ENCODE measurements at regions not wholly inside any gene's neighbourhood (a gene's known extent, or its start where the extent isn't known, plus 50 kb on each side); places are given as distances from the start of the nearest gene placed in this dataset.

GRCh38 chr10:121049923-121050322 is 198.8 kb downstream of the WDR11 start:
- DNase-seq (ENCODE audit: low read depth): no peak
- TF ChIP-seq CTCF (IDR thresholded peaks at IDR 0.05; ENCODE audit: control insufficient read depth, insufficient read depth, low read depth, low read length, missing control alignments): no peak
- no peak overlapping the region for H3K4me3 ChIP-seq (ENCODE audit: control insufficient read depth, low read depth, low read length)

GRCh38 chr10:121051171-121051570 is 200.0 kb downstream of the WDR11 start:
- DNase-seq (ENCODE audit: low read depth): no peak
- H3K4me3 ChIP-seq (ENCODE audit: control insufficient read depth, low read depth, low read length): no peak overlapping the region
- TF ChIP-seq CTCF (IDR thresholded peaks at IDR 0.05; ENCODE audit: control insufficient read depth, insufficient read depth, low read depth, low read length, missing control alignments): no peak

- H3K4me3 ChIP-seq (ENCODE audit: control insufficient read depth, low read depth, low read length): no peak overlapping the region
- TF ChIP-seq CTCF (IDR thresholded peaks at IDR 0.05; ENCODE audit: control insufficient read depth, insufficient read depth, low read depth, low read length, missing control alignments): no peak
- DNase-seq (ENCODE audit: low read depth): no peak
Measured at GRCh38 chr10:121051696-121052279, 200.6 kb downstream of the WDR11 start.

GRCh38 chr10:121053151-121053550 is 202.0 kb downstream of the WDR11 start:
- no peak for DNase-seq (ENCODE audit: low read depth)
- TF ChIP-seq CTCF (IDR thresholded peaks at IDR 0.05; ENCODE audit: control insufficient read depth, insufficient read depth, low read depth, low read length, missing control alignments): no peak
- H3K4me3 ChIP-seq (ENCODE audit: control insufficient read depth, low read depth, low read length): no peak overlapping the region

- no peak for TF ChIP-seq CTCF (IDR thresholded peaks at IDR 0.05; ENCODE audit: control insufficient read depth, insufficient read depth, low read depth, low read length, missing control alignments)
- no peak overlapping the region for H3K4me3 ChIP-seq (ENCODE audit: control insufficient read depth, low read depth, low read length)
- DNase-seq (ENCODE audit: low read depth): no peak
Measured at GRCh38 chr10:121054874-121055273, 203.7 kb downstream of the WDR11 start.

- DNase-seq (ENCODE audit: low read depth): no peak
- no peak for TF ChIP-seq CTCF (IDR thresholded peaks at IDR 0.05; ENCODE audit: control insufficient read depth, insufficient read depth, low read depth, low read length, missing control alignments)
- H3K4me3 ChIP-seq (ENCODE audit: control insufficient read depth, low read depth, low read length): no peak overlapping the region
Measured at GRCh38 chr10:121057269-121057668, 206.1 kb downstream of the WDR11 start.

- H3K4me3 ChIP-seq (ENCODE audit: control insufficient read depth, low read depth, low read length): no peak overlapping the region
- no peak for DNase-seq (ENCODE audit: low read depth)
- no peak for TF ChIP-seq CTCF (IDR thresholded peaks at IDR 0.05; ENCODE audit: control insufficient read depth, insufficient read depth, low read depth, low read length, missing control alignments)
Measured at GRCh38 chr10:121058082-121058481, 206.9 kb downstream of the WDR11 start.

Measured in AG09309 (cell line).